ENCODE measurements at regions not wholly inside any gene's neighbourhood (a gene's known extent, or its start where the extent isn't known, plus 50 kb on each side); places are given as distances from the start of the nearest gene placed in this dataset.
A peak's percentile ranks its signal among the peaks of the same experiment; 100 is the strongest.

DNA sequence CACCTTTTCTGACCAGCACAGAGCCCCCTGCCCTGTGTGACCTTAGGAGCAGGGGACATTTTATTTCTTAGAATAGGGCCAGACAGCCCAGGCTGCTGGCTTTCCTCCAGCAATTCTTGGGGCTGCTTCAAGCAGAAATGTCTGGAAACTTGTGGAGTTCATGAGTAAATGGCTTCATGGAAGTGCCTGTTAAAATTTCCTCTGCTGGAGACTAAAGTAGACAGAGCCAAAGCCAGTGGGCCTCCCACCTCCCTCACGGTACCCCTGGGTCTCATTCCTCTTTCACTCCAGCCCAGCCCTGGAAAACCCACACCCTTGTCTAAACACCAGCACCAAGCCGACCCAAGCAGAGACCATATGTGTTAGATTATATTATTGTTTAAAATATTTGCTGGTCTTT lies 505.5 kb upstream of the ZMIZ1 start:
- Histone ChIP-seq H3K27me3 (no peaks in the 10 kb centered on the region), H3K4me3 (no peak overlapping the region), H3K4me1 (peaks cover 24% of the 10 kb centered on the region), H3K27ac (no peak overlapping the region), H3K36me3 (no peaks in the 10 kb centered on the region), H3K9me3 (no peaks in the 10 kb centered on the region)
- WGBS, result 78% methylated on average over 2 of the region's 2 CpGs
- TF ChIP-seq CTCF (IDR thresholded peaks at IDR 0.05), result no peak
- DNase-seq (ENCODE audit: low spot score in 2 of 2), result no peak

GRCh38 chr10:78565841-78566240 lies 502.9 kb upstream of the ZMIZ1 start:
- Histone ChIP-seq H3K9me3 (no peaks in the 10 kb centered on the region), H3K4me1 (peaks cover 24% of the 10 kb centered on the region), H3K36me3 (no peaks in the 10 kb centered on the region), H3K4me3 (no peak overlapping the region), H3K27ac (no peak overlapping the region), H3K27me3 (no peaks in the 10 kb centered on the region)
- WGBS, result 83% methylated on average over 4 of the region's 4 CpGs
- DNase-seq (ENCODE audit: low spot score in 2 of 2), result no peak
- TF ChIP-seq CTCF (IDR thresholded peaks at IDR 0.05) (no peak), POLR2A (IDR thresholded peaks at IDR 0.05) (no peak), POLR2AphosphoS5 (IDR thresholded peaks at IDR 0.05) (no peak), EP300 (IDR thresholded peaks at IDR 0.05) (no peak)

GRCh38 chr10:78566284-78567111 lies 502.3 kb upstream of the ZMIZ1 start:
- DNase-seq (ENCODE audit: low spot score in 2 of 2), result no peak
- H3K27me3 ChIP-seq, result no peaks in the 10 kb centered on the region
- TF ChIP-seq CTCF (IDR thresholded peaks at IDR 0.05), result no peak
- TF ChIP-seq POLR2A (IDR thresholded peaks at IDR 0.05), result no peak
- no peak for TF ChIP-seq POLR2AphosphoS5 (IDR thresholded peaks at IDR 0.05)
- no peak for TF ChIP-seq EP300 (IDR thresholded peaks at IDR 0.05)
- no peaks in the 10 kb centered on the region for H3K9me3 ChIP-seq
- WGBS, result 56% methylated on average over 8 of the region's 8 CpGs
- H3K4me1 ChIP-seq, result peaks cover 24% of the 10 kb centered on the region
- H3K27ac ChIP-seq, result peak overlapping the region; percentile 7
- no peak overlapping the region for H3K4me3 ChIP-seq
- no peaks in the 10 kb centered on the region for H3K36me3 ChIP-seq

DNA sequence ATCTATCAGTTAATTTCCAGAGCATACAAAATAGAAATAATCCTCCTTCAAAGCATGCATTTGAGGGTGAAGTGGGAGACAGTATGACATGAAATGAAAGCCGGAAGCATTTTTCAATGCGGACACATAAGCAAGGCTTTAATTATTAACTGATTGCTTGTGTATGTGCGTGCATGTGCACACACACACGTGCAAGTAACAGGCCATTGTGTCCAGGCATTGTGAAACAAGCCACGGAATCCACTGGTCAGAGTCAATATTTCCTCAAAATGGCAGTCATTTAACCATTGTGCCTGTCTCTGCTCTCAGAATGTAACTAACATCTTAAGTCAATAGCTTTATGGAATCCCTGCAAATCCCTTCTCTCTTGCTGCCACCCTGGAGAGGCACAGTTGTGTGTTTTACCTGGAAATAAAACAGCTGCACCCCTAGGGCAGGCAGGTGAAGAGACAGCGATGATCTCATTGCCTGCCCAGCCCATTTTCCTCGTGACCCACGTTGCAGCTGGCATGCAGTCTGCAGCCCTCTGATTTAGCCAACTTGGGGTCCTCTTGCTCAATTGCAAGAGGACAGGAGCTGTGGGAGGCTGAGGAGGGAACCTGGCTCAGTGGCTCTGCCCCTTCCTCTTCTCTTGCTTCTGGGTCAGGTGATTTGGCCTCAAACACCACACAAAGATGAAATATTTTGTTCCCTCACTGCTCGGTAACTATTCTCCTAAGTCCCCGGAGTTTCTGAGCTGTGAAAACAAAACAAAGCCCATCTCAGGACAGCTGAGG lies 500.9 kb upstream of the ZMIZ1 start:
- no peaks in the 10 kb centered on the region for H3K27me3 ChIP-seq
- H3K9me3 ChIP-seq, result no peaks in the 10 kb centered on the region
- no peak overlapping the region for H3K4me3 ChIP-seq
- H3K36me3 ChIP-seq, result no peaks in the 10 kb centered on the region
- no peak overlapping the region for H3K27ac ChIP-seq
- TF ChIP-seq CTCF (IDR thresholded peaks at IDR 0.05), result no peak
- TF ChIP-seq EP300 (IDR thresholded peaks at IDR 0.05), result no peak
- no peak for TF ChIP-seq POLR2AphosphoS5 (IDR thresholded peaks at IDR 0.05)
- no peak for TF ChIP-seq POLR2A (IDR thresholded peaks at IDR 0.05)
- H3K4me1 ChIP-seq, result peaks cover 29% of the 10 kb centered on the region
- DNase-seq (ENCODE audit: low spot score in 2 of 2), result no peak
- 62% methylated on average over 10 of the region's 10 CpGs for WGBS

DNA sequence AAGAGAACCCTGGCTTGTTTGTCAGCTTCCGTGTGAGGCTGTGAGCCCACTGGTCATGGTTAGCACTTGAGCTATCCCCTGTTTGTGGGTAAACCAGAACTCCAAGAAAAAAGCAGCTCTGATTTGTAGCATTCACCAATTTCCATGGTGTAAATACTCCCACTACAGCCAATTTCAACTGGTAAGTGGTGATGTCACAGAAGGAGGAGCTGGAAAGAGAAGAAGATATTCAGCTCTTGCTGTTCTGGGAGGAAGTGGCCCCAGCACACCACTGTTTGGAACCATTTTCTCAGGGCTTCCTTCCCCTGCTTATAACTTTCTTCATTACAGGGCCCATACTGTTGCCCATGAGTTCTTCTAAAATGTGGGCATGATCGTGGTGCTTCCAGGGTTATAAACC lies 500.1 kb upstream of the ZMIZ1 start:
- 90% methylated on average over 2 of the region's 2 CpGs for WGBS
- H3K27ac ChIP-seq, result no peak overlapping the region
- H3K9me3 ChIP-seq, result no peaks in the 10 kb centered on the region
- no peaks in the 10 kb centered on the region for H3K27me3 ChIP-seq
- no peak for DNase-seq (ENCODE audit: low spot score in 2 of 2)
- no peak overlapping the region for H3K4me3 ChIP-seq
- no peak for TF ChIP-seq POLR2A (IDR thresholded peaks at IDR 0.05)
- peaks cover 29% of the 10 kb centered on the region for H3K4me1 ChIP-seq
- H3K36me3 ChIP-seq, result no peaks in the 10 kb centered on the region

All from suprapubic skin (tissue), 4 donors.